CD14-positive monocyte (primary cell): ENCODE measurements at regions not wholly inside any gene's neighbourhood (a gene's known extent, or its start where the extent isn't known, plus 50 kb on each side); places are given as distances from the start of the nearest gene placed in this dataset.

Experiments
- DNase-seq, 3 donors: peaks; one replicate each; pipeline ENCODE4 v3.0.0-alpha.2; 2011 to 2022
- H2AFZ ChIP-seq: 2 replicates; pipeline ENCODE4 v1.6.0; 2012; ENCODE audit warnings: mild to moderate bottlenecking, low read depth, low read length, inconsistent platforms; ENCODE audit not compliant: insufficient read depth, poor library complexity, severe bottlenecking
- H3K27ac ChIP-seq, 2 donors: 1 replicate in 1 of 2; 2 replicates in 1 of 2; pipeline ENCODE4 v1.5.1; 2012 to 2013; ENCODE audit warnings: low read length in 2 of 2, control low read depth in 1 of 2, inconsistent platforms in 1 of 2, low read depth in 1 of 2, mild to moderate bottlenecking in 1 of 2
- H3K27me3 ChIP-seq, 2 donors: one replicate each; pipeline versions ENCODE4 v1.6.0 to v1.6.1; 2011 to 2013; ENCODE audit warnings: low read length in 2 of 2; ENCODE audit not compliant: control insufficient read depth in 2 of 2, insufficient read depth in 2 of 2
- H3K36me3 ChIP-seq, 2 donors: replicated peaks in 1 of 2; 1 replicate in 1 of 2; 2 replicates in 1 of 2; pipeline versions ENCODE4 v1.5.1 to v1.6.1; 2012 to 2013; ENCODE audit warnings: low read length in 2 of 2, control low read depth in 1 of 2, inconsistent platforms in 1 of 2, mild to moderate bottlenecking in 1 of 2; ENCODE audit not compliant: insufficient read depth in 2 of 2, control insufficient read depth in 1 of 2
- H3K4me1 ChIP-seq, 2 donors: 1 replicate in 1 of 2; 2 replicates in 1 of 2; pipeline versions ENCODE4 v1.5.1 to v1.6.1; 2012 to 2013; ENCODE audit warnings: low read length in 2 of 2, control low read depth in 1 of 2, inconsistent platforms in 1 of 2, mild to moderate bottlenecking in 1 of 2, moderate library complexity in 1 of 2; ENCODE audit not compliant: insufficient read depth in 2 of 2, control insufficient read depth in 1 of 2
- H3K4me2 ChIP-seq: replicated peaks from 2 replicates; pipeline ENCODE3; 2012; ENCODE audit warnings: low read length, moderate library complexity, mild to moderate bottlenecking; ENCODE audit not compliant: poor library complexity, severe bottlenecking; ENCODE audit errors: extremely low read depth
- H3K4me3 ChIP-seq, 3 experiments: fragments of 200-600 bp in 1 of 3; sonication (generic) in 1 of 3; replicated peaks in 1 of 3; 1 replicate in 2 of 3; 2 replicates in 1 of 3; pipeline ENCODE4 v1.5.1; 2011 to 2013; ENCODE audit warnings: low read length in 3 of 3, mild to moderate bottlenecking in 3 of 3, control low read depth in 2 of 3, low read depth in 2 of 3, inconsistent platforms in 1 of 3, moderate library complexity in 1 of 3
- H3K79me2 ChIP-seq: 2 replicates; pipeline ENCODE4 v1.6.0; 2012; ENCODE audit warnings: mild to moderate bottlenecking, control low read depth, inconsistent platforms, low read length, moderate library complexity; ENCODE audit not compliant: insufficient read depth
- H3K9ac ChIP-seq: 2 replicates; pipeline ENCODE4 v1.6.0; 2017; ENCODE audit warnings: low read length, mild to moderate bottlenecking; ENCODE audit not compliant: insufficient read depth, poor library complexity, severe bottlenecking
- H3K9me3 ChIP-seq, 2 donors: replicated peaks in 1 of 2; 1 replicate in 1 of 2; 2 replicates in 1 of 2; pipeline versions ENCODE4 v1.5.1 to v1.6.1; 2012 to 2013; ENCODE audit warnings: low read length in 2 of 2, control low read depth in 1 of 2; ENCODE audit not compliant: control insufficient read depth in 1 of 2, insufficient read depth in 1 of 2
- H4K20me1 ChIP-seq: 2 replicates; pipeline ENCODE4 v1.6.0; 2012; ENCODE audit warnings: mild to moderate bottlenecking, low read length, control low read depth, moderate library complexity; ENCODE audit not compliant: insufficient read depth
- H3K27ac Mint-ChIP-seq, 7 donors: one replicate each; pipeline ENCODE4 v1.8.0; 2020; ENCODE audit warnings: mild to moderate bottlenecking in 7 of 7, mixed read lengths in 7 of 7, moderate library complexity in 6 of 7, inconsistent platforms in 2 of 7
- H3K27me3 Mint-ChIP-seq, 3 donors: one replicate each; pipeline ENCODE4 v1.8.0; 2021 to 2022; ENCODE audit warnings: low read depth in 3 of 3, mild to moderate bottlenecking in 3 of 3, mixed read lengths in 3 of 3, moderate library complexity in 3 of 3, inconsistent platforms in 1 of 3
- H3K36me3 Mint-ChIP-seq, 2 donors: one replicate each; pipeline ENCODE4 v1.8.0; 2020; ENCODE audit warnings: mixed read lengths in 2 of 2, inconsistent platforms in 1 of 2, mild to moderate bottlenecking in 1 of 2
- H3K4me1 Mint-ChIP-seq: one replicate; pipeline ENCODE4 v1.8.0; 2020; ENCODE audit warnings: mild to moderate bottlenecking, mixed read lengths
- H3K4me3 Mint-ChIP-seq, 2 donors: one replicate each; pipeline ENCODE4 v1.8.0; 2020; ENCODE audit warnings: mild to moderate bottlenecking in 2 of 2, mixed read lengths in 2 of 2, moderate library complexity in 1 of 2
- H3K9me3 Mint-ChIP-seq, 7 donors: one replicate each; pipeline ENCODE4 v1.8.0; 2020 to 2022; ENCODE audit warnings: mixed read lengths in 7 of 7, mild to moderate bottlenecking in 6 of 7, moderate library complexity in 6 of 7, inconsistent platforms in 2 of 7
- CTCF ChIP-seq: fragments of 200-600 bp; IDR thresholded peaks from one replicate; pipeline ENCODE4 v1.8.0; 2022; ENCODE audit warnings: antibody characterized with exemption, mild to moderate bottlenecking
- WGBS: methylation state at CpG from one replicate; pipeline ENCODE4 v1.1.5; 2013; ENCODE audit warnings: missing lambda C conversion rate; ENCODE audit not compliant: insufficient coverage; 5-methylcytosine and 5-hydroxymethylcytosine counted together
- intact Hi-C, 2 donors: fragments of 100-400 bp; cut with micrococcal nuclease; formaldehyde crosslinking; loops; one replicate each; pipeline versions ENCODE4 v1.15.0 to v1.15.1; 2023

GRCh38 chr5:87599778-87600177 lies 187.0 kb upstream of the CCNH start:
- H4K20me1 ChIP-seq, result no peaks in the 10 kb centered on the region
- no peaks in the 10 kb centered on the region for H3K79me2 ChIP-seq
- Mint-ChIP-seq H3K36me3 (no peaks in the 10 kb centered on the region), H3K4me1 (no peaks in the 10 kb centered on the region), H3K4me3 (no peak overlapping the region), H3K27ac (no peak overlapping the region), H3K9me3 (peaks cover 5 to 22% (median 15%) of the 10 kb centered on the region in 7 donors), H3K27me3 (peaks cover 0 to 2% (median 0%) of the 10 kb centered on the region in 3 donors)
- H3K4me2 ChIP-seq, result no peak overlapping the region
- no peak overlapping the region for H2AFZ ChIP-seq
- H3K9me3 ChIP-seq, result peaks cover 18 to 22% of the 10 kb centered on the region in 2 donors
- TF ChIP-seq CTCF, result no peak
- intact Hi-C loops, result no loop called here
- no peak for DNase-seq
- H3K4me1 ChIP-seq, result no peaks in the 10 kb centered on the region
- H3K36me3 ChIP-seq, result no peaks in the 10 kb centered on the region
- no peak overlapping the region for H3K4me3 ChIP-seq
- no peak overlapping the region for H3K9ac ChIP-seq
- no CpG with 5 or more reads among the region's 2 CpGs for WGBS
- no peak overlapping the region for H3K27ac ChIP-seq
- H3K27me3 ChIP-seq, result no peaks in the 10 kb centered on the region

GRCh38 chr5:87598460-87598859 lies 185.7 kb upstream of the CCNH start:
- H3K4me1 ChIP-seq, result no peaks in the 10 kb centered on the region
- H3K27ac ChIP-seq, result no peak overlapping the region
- H3K36me3 ChIP-seq, result no peaks in the 10 kb centered on the region
- intact Hi-C loops, result no loop called here
- peaks cover 18 to 26% of the 10 kb centered on the region in 2 donors for H3K9me3 ChIP-seq
- Mint-ChIP-seq H3K4me1 (no peaks in the 10 kb centered on the region), H3K27me3 (peaks cover 0 to 2% (median 0%) of the 10 kb centered on the region in 3 donors), H3K36me3 (no peaks in the 10 kb centered on the region), H3K27ac (no peak overlapping the region), H3K4me3 (no peak overlapping the region), H3K9me3 (peaks cover 5 to 22% (median 15%) of the 10 kb centered on the region in 7 donors)
- no peaks in the 10 kb centered on the region for H4K20me1 ChIP-seq
- no peaks in the 10 kb centered on the region for H3K27me3 ChIP-seq
- no peak overlapping the region for H3K9ac ChIP-seq
- H3K4me2 ChIP-seq, result no peak overlapping the region
- TF ChIP-seq CTCF, result no peak
- no peak overlapping the region for H3K4me3 ChIP-seq
- H2AFZ ChIP-seq, result no peak overlapping the region
- H3K79me2 ChIP-seq, result no peaks in the 10 kb centered on the region
- no CpG with 5 or more reads among the region's 1 CpG for WGBS
- no peak for DNase-seq
